Adipocyte (in vitro differentiated cells): ENCODE measurements at regions not wholly inside any gene's neighbourhood (a gene's known extent, or its start where the extent isn't known, plus 50 kb on each side); places are given as distances from the start of the nearest gene placed in this dataset.

ENCODE experiments used
- DNase-seq: peaks from one replicate; pipeline ENCODE4 v3.0.0-alpha.2; 2015; ENCODE audit warnings: low read depth
- H3K27me3 ChIP-seq: replicated peaks from 2 replicates; pipeline ENCODE4 v1.7.0; 2013; ENCODE audit warnings: mild to moderate bottlenecking, low read length, moderate library complexity; ENCODE audit not compliant: control insufficient read depth, insufficient read depth
- H3K36me3 ChIP-seq: 2 replicates; pipeline ENCODE4 v1.7.0; 2013; ENCODE audit warnings: low read length, mild to moderate bottlenecking, moderate library complexity; ENCODE audit not compliant: control insufficient read depth, insufficient read depth, severe bottlenecking
- H3K4me1 ChIP-seq: 2 replicates; pipeline ENCODE4 v1.7.0; 2013; ENCODE audit warnings: mild to moderate bottlenecking, low read length, moderate library complexity; ENCODE audit not compliant: control insufficient read depth, insufficient read depth
- H3K4me3 ChIP-seq: 2 replicates; pipeline ENCODE4 v1.7.0; 2013; ENCODE audit warnings: mild to moderate bottlenecking, low read length, moderate library complexity
- H3K9ac ChIP-seq: 2 replicates; pipeline ENCODE4 v1.7.0; 2013; ENCODE audit warnings: mild to moderate bottlenecking, low read length, moderate library complexity
- H3K9me3 ChIP-seq: 2 replicates; pipeline ENCODE4 v1.7.0; 2013; ENCODE audit warnings: mild to moderate bottlenecking, low read length, moderate library complexity; ENCODE audit not compliant: control insufficient read depth

- Histone ChIP-seq H3K27me3 (peaks cover 19% of the 10 kb centered on the region), H3K9ac (no peak overlapping the region), H3K9me3 (no peaks in the 10 kb centered on the region), H3K4me3 (no peak overlapping the region), H3K36me3 (no peaks in the 10 kb centered on the region), H3K4me1 (peaks cover 11% of the 10 kb centered on the region)
- no peak for DNase-seq
These were observed 118.1 kb upstream of the CXCR4 start for GRCh38 chr2:136236019-136236418.

DNA sequence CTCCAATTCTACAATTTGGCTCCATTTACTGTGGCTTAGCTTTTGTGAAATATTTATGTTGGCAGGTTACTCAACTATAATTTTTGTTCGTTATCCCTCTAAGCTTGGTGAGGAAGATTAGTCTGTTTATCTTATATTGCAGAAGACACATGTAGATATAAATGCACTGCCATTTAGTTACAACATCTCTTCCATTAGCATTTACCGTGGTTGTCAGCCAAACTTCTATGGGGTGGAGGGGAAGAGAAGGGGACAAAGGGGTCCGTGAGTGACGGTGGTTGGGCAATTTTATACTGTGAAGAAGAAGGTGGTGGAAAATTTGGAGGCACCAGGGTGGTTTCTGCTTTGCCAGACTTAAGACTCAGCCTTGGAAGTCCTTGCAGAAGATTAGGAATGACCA lies 117.6 kb upstream of the CXCR4 start:
- no peak for DNase-seq
- Histone ChIP-seq H3K4me1 (peaks cover 11% of the 10 kb centered on the region), H3K4me3 (no peak overlapping the region), H3K27me3 (peaks cover 24% of the 10 kb centered on the region), H3K36me3 (no peaks in the 10 kb centered on the region), H3K9me3 (no peaks in the 10 kb centered on the region), H3K9ac (no peak overlapping the region)

GRCh38 chr2:136234261-136234660 lies 116.3 kb upstream of the CXCR4 start:
- H3K9ac ChIP-seq, result no peak overlapping the region
- no peak for DNase-seq
- no peak overlapping the region for H3K4me3 ChIP-seq
- H3K36me3 ChIP-seq, result no peaks in the 10 kb centered on the region
- peaks cover 33% of the 10 kb centered on the region for H3K27me3 ChIP-seq
- peaks cover 11% of the 10 kb centered on the region for H3K4me1 ChIP-seq
- peaks cover 4% of the 10 kb centered on the region for H3K9me3 ChIP-seq

DNA sequence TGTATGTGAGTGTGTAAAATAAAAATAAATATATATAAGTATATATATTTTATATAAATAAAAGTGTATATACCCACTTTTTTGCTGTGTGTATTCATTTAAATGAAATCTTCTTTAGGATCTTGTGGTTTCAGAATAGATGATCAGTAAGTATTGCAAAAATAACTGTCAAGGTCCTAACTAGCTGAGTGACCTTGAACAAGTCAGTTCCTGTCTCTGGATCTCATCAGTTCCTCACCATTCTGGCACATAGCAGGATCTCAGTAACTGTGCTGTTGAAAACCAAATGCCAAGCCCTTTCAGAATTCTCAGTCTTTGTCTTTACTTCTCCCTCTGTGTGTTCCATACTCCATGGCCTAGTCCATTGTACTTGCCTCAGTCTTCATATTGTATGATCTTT lies 115.3 kb upstream of the CXCR4 start:
- Histone ChIP-seq H3K9ac (no peak overlapping the region), H3K4me1 (peaks cover 4% of the 10 kb centered on the region), H3K9me3 (peaks cover 4% of the 10 kb centered on the region), H3K27me3 (peaks cover 38% of the 10 kb centered on the region), H3K36me3 (no peaks in the 10 kb centered on the region), H3K4me3 (no peak overlapping the region)
- no peak for DNase-seq

DNA sequence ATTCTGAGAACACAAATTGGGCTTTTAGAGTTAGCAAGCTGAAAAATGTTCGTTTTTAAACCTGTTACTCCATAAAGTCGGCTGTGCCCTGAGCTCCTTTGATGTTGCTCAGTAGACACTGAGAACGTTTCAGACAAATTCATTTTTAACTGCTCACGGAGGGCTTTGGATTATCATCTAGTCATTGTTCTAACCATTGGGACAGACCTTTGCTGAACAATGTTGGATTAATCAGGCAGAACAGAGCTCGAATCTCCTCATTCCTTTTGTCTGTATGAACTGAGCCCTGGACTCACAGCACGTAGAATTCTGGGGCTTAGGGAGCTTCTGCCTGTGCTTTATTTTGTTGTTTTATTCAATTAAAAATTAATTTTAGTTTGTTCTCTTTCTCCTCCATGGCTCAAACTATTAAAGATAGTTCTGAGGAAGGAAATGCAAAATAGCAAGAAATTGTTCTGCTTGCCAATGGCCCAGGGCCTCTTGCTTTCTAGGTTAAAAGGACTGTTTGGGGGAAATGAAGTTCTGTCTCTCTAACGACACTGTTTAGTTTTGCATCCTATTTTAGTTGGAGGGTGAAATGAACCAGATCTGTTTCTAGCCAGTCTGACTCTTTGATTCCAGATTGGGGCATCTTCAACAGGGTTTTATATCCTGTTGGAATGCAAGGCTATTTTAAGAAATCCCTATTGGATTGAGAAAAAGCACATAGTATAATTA lies 114.7 kb upstream of the CXCR4 start:
- H3K9ac ChIP-seq, result no peak overlapping the region
- DNase-seq, result no peak

DNA sequence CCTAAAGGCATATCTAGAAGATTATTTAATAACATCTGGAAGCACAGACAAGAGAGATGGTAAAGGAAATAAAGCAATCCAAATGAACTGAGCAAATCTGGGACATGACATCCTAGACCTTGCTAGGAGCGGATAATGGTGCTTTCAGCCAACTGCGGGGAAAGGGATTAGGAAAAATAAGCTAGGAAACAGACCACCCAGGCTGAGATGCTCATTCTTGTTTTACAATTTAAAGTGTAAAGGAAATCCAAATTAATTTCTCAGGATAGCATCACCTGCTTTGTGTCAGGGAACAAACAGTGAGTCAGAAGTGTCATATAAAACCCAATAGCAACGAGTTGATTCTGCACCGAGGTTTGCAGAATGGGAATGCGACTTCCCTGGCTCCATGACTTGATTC lies 112.5 kb upstream of the CXCR4 start:
- no peak overlapping the region for H3K9ac ChIP-seq

More for the DNA sequence above, 114.7 kb upstream of the CXCR4 start:
- peaks cover 4% of the 10 kb centered on the region for H3K4me1 ChIP-seq
- peaks cover 4% of the 10 kb centered on the region for H3K9me3 ChIP-seq
- no peak overlapping the region for H3K4me3 ChIP-seq
- peaks cover 42% of the 10 kb centered on the region for H3K27me3 ChIP-seq
- H3K36me3 ChIP-seq, result no peaks in the 10 kb centered on the region

DNA sequence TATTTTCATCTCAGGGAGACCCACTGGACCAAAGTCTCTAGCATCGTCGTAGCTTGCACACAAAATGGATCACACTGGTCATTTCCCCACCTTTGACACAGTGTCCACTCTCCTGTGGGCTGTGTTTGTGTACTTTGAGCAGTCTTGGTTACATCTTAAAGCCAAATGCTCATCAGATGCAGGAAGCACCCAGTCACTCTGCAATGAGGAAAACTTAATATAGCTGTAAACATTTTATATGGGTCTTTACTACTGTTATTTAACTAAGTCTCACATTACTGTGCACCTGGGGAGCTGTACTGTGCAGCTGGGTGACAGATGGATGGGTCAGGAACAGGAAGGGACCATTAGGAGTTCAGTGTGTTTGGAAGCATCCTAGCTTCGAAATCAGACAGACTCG lies 109.0 kb upstream of the CXCR4 start:
- H3K4me1 ChIP-seq, result no peaks in the 10 kb centered on the region
- H3K9me3 ChIP-seq, result peaks cover 4% of the 10 kb centered on the region
- no peak overlapping the region for H3K9ac ChIP-seq
- H3K27me3 ChIP-seq, result peaks cover 54% of the 10 kb centered on the region
- no peaks in the 10 kb centered on the region for H3K36me3 ChIP-seq
- no peak overlapping the region for H3K4me3 ChIP-seq
- no peak for DNase-seq

More for the DNA sequence above, 112.5 kb upstream of the CXCR4 start:
- Histone ChIP-seq H3K9me3 (peaks cover 4% of the 10 kb centered on the region), H3K4me1 (peaks cover 1% of the 10 kb centered on the region), H3K4me3 (no peak overlapping the region), H3K36me3 (no peaks in the 10 kb centered on the region), H3K27me3 (peaks cover 62% of the 10 kb centered on the region)
- no peak for DNase-seq

- no peak for DNase-seq
These were observed 108.2 kb upstream of the CXCR4 start for GRCh38 chr2:136225950-136226835.

GRCh38 chr2:136223274-136223673 lies 105.3 kb upstream of the CXCR4 start:
- no peak overlapping the region for H3K4me3 ChIP-seq
- no peaks in the 10 kb centered on the region for H3K9me3 ChIP-seq
- peaks cover 6% of the 10 kb centered on the region for H3K4me1 ChIP-seq
- H3K27me3 ChIP-seq, result peaks cover 27% of the 10 kb centered on the region
- no peak for DNase-seq
- no peak overlapping the region for H3K9ac ChIP-seq
- H3K36me3 ChIP-seq, result no peaks in the 10 kb centered on the region

More at GRCh38 chr2:136225950-136226835, 108.2 kb upstream of the CXCR4 start:
- Histone ChIP-seq H3K4me3 (no peak overlapping the region), H3K27me3 (peaks cover 48% of the 10 kb centered on the region), H3K9ac (no peak overlapping the region), H3K36me3 (no peaks in the 10 kb centered on the region), H3K9me3 (peaks cover 4% of the 10 kb centered on the region), H3K4me1 (no peaks in the 10 kb centered on the region)

DNA sequence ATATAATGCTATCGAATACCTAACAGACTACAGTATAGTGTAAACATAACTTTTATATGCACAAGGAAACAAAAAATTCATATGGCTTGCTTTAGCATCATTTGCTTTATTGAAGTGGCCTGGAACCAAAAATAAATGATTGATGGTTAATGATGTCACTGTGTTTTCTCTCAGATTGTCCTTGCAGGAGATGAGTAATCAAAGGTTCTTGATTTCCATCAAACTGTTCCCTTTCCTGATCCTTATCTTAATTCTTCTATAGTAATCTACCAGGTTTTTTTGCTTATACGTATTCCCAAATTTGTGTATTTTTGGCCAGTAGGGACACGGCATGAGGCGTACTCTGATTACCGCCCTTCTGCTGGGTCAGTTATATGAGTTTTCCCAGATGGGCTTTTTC lies 104.9 kb upstream of the CXCR4 start:
- Histone ChIP-seq H3K9ac (no peak overlapping the region), H3K4me1 (peaks cover 6% of the 10 kb centered on the region), H3K36me3 (no peaks in the 10 kb centered on the region), H3K9me3 (no peaks in the 10 kb centered on the region), H3K4me3 (no peak overlapping the region), H3K27me3 (peaks cover 23% of the 10 kb centered on the region)
- no peak for DNase-seq

GRCh38 chr2:136221026-136221425 lies 103.1 kb upstream of the CXCR4 start:
- H3K4me3 ChIP-seq, result no peak overlapping the region
- peaks cover 16% of the 10 kb centered on the region for H3K27me3 ChIP-seq
- peaks cover 6% of the 10 kb centered on the region for H3K4me1 ChIP-seq
- no peak for DNase-seq
- H3K36me3 ChIP-seq, result no peaks in the 10 kb centered on the region
- no peak overlapping the region for H3K9ac ChIP-seq
- no peaks in the 10 kb centered on the region for H3K9me3 ChIP-seq
